ENCODE measurements at regions not wholly inside any gene's neighbourhood (a gene's known extent, or its start where the extent isn't known, plus 50 kb on each side); places are given as distances from the start of the nearest gene placed in this dataset.

- SMC1A ChIA-PET (ENCODE audit: uncharacterized antibody, unreplicated experiment) = no interaction called here
- no peak overlapping the region for H2AFZ ChIP-seq (ENCODE audit: control insufficient read depth, low read depth, low read length)
- BruUV-seq (replicated peaks) = no TSS peak
- H3K27ac ChIP-seq (ENCODE audit: control insufficient read depth, insufficient read depth) = no peak overlapping the region
- POLR2A ChIA-PET = no interaction called here
- no peak overlapping the region for H3K9ac ChIP-seq (ENCODE audit: control insufficient read depth, insufficient read depth, low read length)
- RAD21 ChIA-PET (ENCODE audit: unreplicated experiment) = no interaction called here
- H3K4me1 ChIP-seq (ENCODE audit: control insufficient read depth, insufficient read depth, low read length) = no peaks in the 10 kb centered on the region
- WGBS (ENCODE audit: insufficient coverage, insufficient replicate concordance, low lambda C conversion rate, missing lambda C conversion rate) = 75% methylated on average over 8 of the region's 8 CpGs
- in situ Hi-C loops (cut with MboI) = no loop called here
- ATAC-seq (no peak), FAIRE-seq (no peak), DNase-seq (ENCODE audit: low read depth, low spot score) (no peak)
- H3K27me3 ChIP-seq (replicated peaks in 1 of 2; ENCODE audit: control insufficient read depth in 2 of 2, insufficient read depth in 2 of 2, low read length in 1 of 2) = no peaks in the 10 kb centered on the region
- TF ChIP-seq KAT2A (conservative IDR thresholded peaks at IDR 0.05; ENCODE audit: control insufficient read depth, low read depth, low read length) (no peak), LARP7 (IDR thresholded peaks at IDR 0.05) (no peak), NFYB (IDR thresholded peaks at IDR 0.05; ENCODE audit: insufficient read depth, low read depth, low read length) (no peak), SREBF1 (IDR thresholded peaks at IDR 0.05; ENCODE audit: low read length) (no peak), GATAD2B (conservative IDR thresholded peaks at IDR 0.05; ENCODE audit: low read depth) (no peak), ZNF207 (IDR thresholded peaks at IDR 0.05; ENCODE audit: borderline replicate concordance) (no peak), MEF2B (IDR thresholded peaks at IDR 0.05; ENCODE audit: partially characterized antibody, poor library complexity, severe bottlenecking) (no peak), CHD2 (IDR thresholded peaks at IDR 0.05; ENCODE audit: borderline replicate concordance, low read depth, low read length) (no peak), EGR1 (IDR thresholded peaks at IDR 0.05; ENCODE audit: borderline replicate concordance in 1 of 2, low read depth in 2 of 2, low read length in 2 of 2) (no peak), MAX (IDR thresholded peaks at IDR 0.05; ENCODE audit: low read depth, low read length) (no peak), SMARCA5 (IDR thresholded peaks at IDR 0.05) (no peak), SMAD1 (IDR thresholded peaks at IDR 0.05; ENCODE audit: low read depth, partially characterized antibody) (no peak)
- no peak overlapping the region for H3K4me3 ChIP-seq
- H3K36me3 ChIP-seq (ENCODE audit: control insufficient read depth in 2 of 2, insufficient read depth in 2 of 2, low read length in 1 of 2) = no peaks in the 10 kb centered on the region
- H3K9me3 ChIP-seq (replicated peaks; ENCODE audit: control insufficient read depth, insufficient read depth, low read length) = no peaks in the 10 kb centered on the region; the same call in 2 of the 3 replicates
- CTCF ChIA-PET = no interaction called here
- no peak overlapping the region for H3K4me2 ChIP-seq (ENCODE audit: control insufficient read depth, insufficient read depth)
- H3K79me2 ChIP-seq (ENCODE audit: control insufficient read depth, insufficient read depth, low read length) = no peaks in the 10 kb centered on the region
- intact Hi-C loops (cut with micrococcal nuclease; ENCODE audit: unreplicated experiment) = no loop called here
- no peaks in the 10 kb centered on the region for H4K20me1 ChIP-seq (ENCODE audit: control insufficient read depth, insufficient read depth)
Observed at GRCh38 chr3:34037260-34037659, 238.8 kb downstream of the PDCD6IP start.
